Activated gamma-delta T cell treated with Interleukin-2 at 50 U/mL for 16 hours (primary cell): ENCODE measurements at regions not wholly inside any gene's neighbourhood (a gene's known extent, or its start where the extent isn't known, plus 50 kb on each side); places are given as distances from the start of the nearest gene placed in this dataset.
"Not testable (repeated sequence)": the region's sequence is repeated elsewhere in the genome, so short reads cannot be mapped to it uniquely, and the experiment has no call there.

Source experiments
- DNase-seq: peaks from one replicate; pipeline ENCODE4 v3.0.0-alpha.2; 2020

- no peak for DNase-seq
These were observed 451.0 kb upstream of the SLC10A2 start for GRCh38 chr13:103517066-103517767.

- no peak for DNase-seq
These were observed 450.0 kb upstream of the SLC10A2 start for GRCh38 chr13:103516015-103516795.

- DNase-seq: no peak
These were observed 449.2 kb upstream of the SLC10A2 start for GRCh38 chr13:103515410-103515809.

- DNase-seq: no peak
These were observed 448.4 kb upstream of the SLC10A2 start for GRCh38 chr13:103514619-103515018.

- no peak for DNase-seq
These were observed 448.0 kb upstream of the SLC10A2 start for GRCh38 chr13:103514188-103514587.

GRCh38 chr13:103510007-103510535, 443.9 kb upstream of the SLC10A2 start:
- no peak for DNase-seq

- no peak for DNase-seq
These were observed 431.2 kb upstream of the SLC10A2 start for GRCh38 chr13:103497404-103497803.

GRCh38 chr13:103487841-103488240, 421.6 kb upstream of the SLC10A2 start:
- no peak for DNase-seq

GRCh38 chr13:103473081-103473480, 406.9 kb upstream of the SLC10A2 start:
- DNase-seq: no peak

GRCh38 chr13:103471896-103472295, 405.7 kb upstream of the SLC10A2 start:
- no peak for DNase-seq

- no peak for DNase-seq
These were observed 403.6 kb upstream of the SLC10A2 start for GRCh38 chr13:103469771-103470170.

- DNase-seq: no peak
These were observed 400.5 kb upstream of the SLC10A2 start for GRCh38 chr13:103466761-103467160.

- not testable (repeated sequence) for DNase-seq
These were observed 394.0 kb upstream of the SLC10A2 start for GRCh38 chr13:103460246-103460645.

- not testable (repeated sequence) for DNase-seq
These were observed 390.8 kb upstream of the SLC10A2 start for GRCh38 chr13:103457050-103457449.

- no peak for DNase-seq
These were observed 385.4 kb upstream of the SLC10A2 start for GRCh38 chr13:103451656-103452055.

GRCh38 chr13:103443604-103444003, 377.4 kb upstream of the SLC10A2 start:
- DNase-seq: no peak

GRCh38 chr13:103437651-103438050, 371.4 kb upstream of the SLC10A2 start:
- no peak for DNase-seq

GRCh38 chr13:103436057-103436654, 369.9 kb upstream of the SLC10A2 start:
- no peak for DNase-seq

- no peak for DNase-seq
These were observed 365.6 kb upstream of the SLC10A2 start for GRCh38 chr13:103431856-103432255.

- no peak for DNase-seq
These were observed 364.2 kb upstream of the SLC10A2 start for GRCh38 chr13:103430368-103430767.

- no peak for DNase-seq
These were observed 343.8 kb upstream of the SLC10A2 start for GRCh38 chr13:103410002-103410401.

GRCh38 chr13:103406967-103407366, 340.8 kb upstream of the SLC10A2 start:
- DNase-seq: no peak

GRCh38 chr13:103405297-103405696, 339.1 kb upstream of the SLC10A2 start:
- DNase-seq: no peak

- no peak for DNase-seq
These were observed 337.6 kb upstream of the SLC10A2 start for GRCh38 chr13:103403814-103404213.
